ENCODE measurements at regions not wholly inside any gene's neighbourhood (a gene's known extent, or its start where the extent isn't known, plus 50 kb on each side); places are given as distances from the start of the nearest gene placed in this dataset.

GRCh38 chr5:29896646-29897045 is 1296.8 kb upstream of the CDH6 start:
- no peak for TF ChIP-seq CTCF (IDR thresholded peaks at IDR 0.05)
- no peak for TF ChIP-seq EP300 (IDR thresholded peaks at IDR 0.05; ENCODE audit: borderline replicate concordance in 1 of 2, low read depth in 1 of 2, low read length in 1 of 2)
- no peak for TF ChIP-seq JUND (IDR thresholded peaks at IDR 0.05)
- TF ChIP-seq REST (IDR thresholded peaks at IDR 0.05; ENCODE audit: low read depth, low read length), result no peak
- no peak for TF ChIP-seq TAF1 (IDR thresholded peaks at IDR 0.05; ENCODE audit: borderline replicate concordance, low read depth, low read length)
- TF ChIP-seq POLR2AphosphoS5 (IDR thresholded peaks at IDR 0.05; ENCODE audit: low read depth, low read length), result no peak
- no peak for TF ChIP-seq CHD2 (IDR thresholded peaks at IDR 0.05; ENCODE audit: low read length, partially characterized antibody)

Data from SK-N-SH (cell line).